Ascending aorta (tissue), 2 donors: ENCODE measurements at regions not wholly inside any gene's neighbourhood (a gene's known extent, or its start where the extent isn't known, plus 50 kb on each side); places are given as distances from the start of the nearest gene placed in this dataset.

Experiments
- DNase-seq, 2 donors: peaks; one replicate each; pipeline ENCODE4 v3.0.0-alpha.2; 2019; ENCODE audit warnings: low spot score in 2 of 2
- H3K27ac ChIP-seq, 2 donors: fragments of 200-600 bp; sonication (generic); one replicate each; pipeline ENCODE4 v1.5.1; 2016 to 2017; ENCODE audit warnings: mild to moderate bottlenecking in 1 of 2
- H3K27me3 ChIP-seq: fragments of 200-600 bp; sonication (generic); one replicate; pipeline ENCODE4 v1.5.1; 2017
- H3K36me3 ChIP-seq, 2 donors: fragments of 200-600 bp; sonication (generic); one replicate each; pipeline ENCODE4 v1.5.1; 2016
- H3K4me1 ChIP-seq, 2 donors: fragments of 200-600 bp; sonication (generic); one replicate each; pipeline ENCODE4 v1.5.1; 2016 to 2017; ENCODE audit warnings: mild to moderate bottlenecking in 1 of 2
- H3K4me3 ChIP-seq, 2 donors: fragments of 200-600 bp; sonication (generic); one replicate each; pipeline ENCODE4 v1.5.1; 2016 to 2017; ENCODE audit warnings: mild to moderate bottlenecking in 1 of 2
- H3K9me3 ChIP-seq, 2 donors: fragments of 200-600 bp; sonication (generic); one replicate each; pipeline ENCODE4 v1.5.1; 2016
- intact Hi-C: fragments of 100-400 bp; cut with DNase I; formaldehyde crosslinking; loops from one replicate; pipeline ENCODE4 v1.15.1; 2023
- TF ChIP-seq, protein P1 (sequence below), 3 experiments: fragments of 200-600 bp in 2 of 3; fragments of 450-650 bp in 1 of 3; sonication (generic) in 2 of 3; IDR thresholded peaks; one replicate each; pipeline ENCODE4 v1.5.1; 2016 to 2019; ENCODE audit warnings: antibody characterized with exemption in 3 of 3, mild to moderate bottlenecking in 1 of 3, moderate library complexity in 1 of 3

DNA sequence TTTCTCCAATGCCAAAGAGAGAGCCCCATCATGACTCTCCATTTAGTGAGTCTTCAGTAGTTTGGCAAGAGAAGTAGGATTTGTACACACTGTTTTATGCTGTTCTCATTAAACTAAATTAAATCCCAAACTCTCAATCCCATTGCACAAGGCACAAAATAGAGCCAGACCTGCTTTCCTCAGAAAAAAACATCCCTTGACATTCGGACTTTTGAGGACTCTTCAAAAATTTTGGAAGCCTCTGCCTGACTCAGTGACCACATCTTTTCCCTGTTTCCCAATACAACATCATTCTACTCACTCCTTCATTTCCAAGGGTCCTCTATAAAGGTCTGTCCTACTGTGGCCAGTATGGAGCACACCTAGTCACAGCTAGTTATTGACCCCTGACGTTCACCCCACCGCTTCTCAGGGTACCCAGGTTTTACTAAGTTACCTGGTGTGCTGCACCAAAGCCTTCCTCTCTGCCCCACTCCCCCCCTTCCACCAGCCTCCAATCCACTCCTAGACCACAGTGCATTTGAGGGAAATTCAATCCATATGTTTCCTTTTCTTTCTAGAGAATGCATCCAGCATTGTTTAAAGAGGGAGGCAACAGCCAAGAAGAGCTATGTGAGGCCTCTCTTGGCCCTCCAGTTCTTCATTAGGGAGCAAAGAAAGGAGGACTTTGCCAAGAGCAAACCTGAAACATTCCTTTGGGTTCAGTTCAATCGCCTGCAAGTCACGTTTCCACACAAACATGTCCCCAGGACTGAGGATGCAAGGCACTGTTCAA, 428.7 kb downstream of the PLPP3 start:
- Histone ChIP-seq H3K9me3 (no peaks in the 10 kb centered on the region), H3K27ac (no peak overlapping the region), H3K4me1 (peaks cover 0 to 15% of the 10 kb centered on the region in 2 donors), H3K27me3 (no peaks in the 10 kb centered on the region), H3K4me3 (no peak overlapping the region), H3K36me3 (no peaks in the 10 kb centered on the region)
- no peak for DNase-seq
- TF ChIP-seq, protein P1, sequence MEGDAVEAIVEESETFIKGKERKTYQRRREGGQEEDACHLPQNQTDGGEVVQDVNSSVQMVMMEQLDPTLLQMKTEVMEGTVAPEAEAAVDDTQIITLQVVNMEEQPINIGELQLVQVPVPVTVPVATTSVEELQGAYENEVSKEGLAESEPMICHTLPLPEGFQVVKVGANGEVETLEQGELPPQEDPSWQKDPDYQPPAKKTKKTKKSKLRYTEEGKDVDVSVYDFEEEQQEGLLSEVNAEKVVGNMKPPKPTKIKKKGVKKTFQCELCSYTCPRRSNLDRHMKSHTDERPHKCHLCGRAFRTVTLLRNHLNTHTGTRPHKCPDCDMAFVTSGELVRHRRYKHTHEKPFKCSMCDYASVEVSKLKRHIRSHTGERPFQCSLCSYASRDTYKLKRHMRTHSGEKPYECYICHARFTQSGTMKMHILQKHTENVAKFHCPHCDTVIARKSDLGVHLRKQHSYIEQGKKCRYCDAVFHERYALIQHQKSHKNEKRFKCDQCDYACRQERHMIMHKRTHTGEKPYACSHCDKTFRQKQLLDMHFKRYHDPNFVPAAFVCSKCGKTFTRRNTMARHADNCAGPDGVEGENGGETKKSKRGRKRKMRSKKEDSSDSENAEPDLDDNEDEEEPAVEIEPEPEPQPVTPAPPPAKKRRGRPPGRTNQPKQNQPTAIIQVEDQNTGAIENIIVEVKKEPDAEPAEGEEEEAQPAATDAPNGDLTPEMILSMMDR (IDR thresholded peaks at IDR 0.05) = no peak
- intact Hi-C loops = no loop called here

GRCh38 chr1:56149761-56150160, 429.6 kb downstream of the PLPP3 start:
- Histone ChIP-seq H3K9me3 (no peaks in the 10 kb centered on the region), H3K27me3 (no peaks in the 10 kb centered on the region), H3K27ac (no peak overlapping the region), H3K4me1 (peaks cover 0 to 16% of the 10 kb centered on the region in 2 donors), H3K36me3 (no peaks in the 10 kb centered on the region), H3K4me3 (no peak overlapping the region)
- TF ChIP-seq, protein P1 (IDR thresholded peaks at IDR 0.05) = no peak
- DNase-seq = no peak
- intact Hi-C loops = no loop called here

GRCh38 chr1:56148326-56149193, 430.8 kb downstream of the PLPP3 start:
- TF ChIP-seq, protein P1 (IDR thresholded peaks at IDR 0.05) = peak in 1 of 3 experiments; percentile 9
- intact Hi-C loops = no loop called here
- no peak overlapping the region for H3K4me3 ChIP-seq
- H3K36me3 ChIP-seq = no peaks in the 10 kb centered on the region
- DNase-seq = no peak
- no peaks in the 10 kb centered on the region for H3K27me3 ChIP-seq
- no peak overlapping the region for H3K27ac ChIP-seq
- H3K9me3 ChIP-seq = no peaks in the 10 kb centered on the region
- peaks cover 0 to 19% of the 10 kb centered on the region in 2 donors for H3K4me1 ChIP-seq

- no peak for DNase-seq
- Histone ChIP-seq H3K4me3 (no peak overlapping the region), H3K36me3 (no peaks in the 10 kb centered on the region), H3K27me3 (no peaks in the 10 kb centered on the region), H3K27ac (peak overlapping the region in 1 of 2 donors; percentile 4), H3K4me1 (peaks cover 0 to 20% of the 10 kb centered on the region in 2 donors), H3K9me3 (no peaks in the 10 kb centered on the region)
- intact Hi-C loops = no loop called here
- TF ChIP-seq, protein P1 (IDR thresholded peaks at IDR 0.05) = no peak
Measured at GRCh38 chr1:56147459-56147858, 431.9 kb downstream of the PLPP3 start.

GRCh38 chr1:56147034-56147433, 432.3 kb downstream of the PLPP3 start:
- Histone ChIP-seq H3K27ac (peak overlapping the region in 1 of 2 donors; percentile 31), H3K36me3 (no peaks in the 10 kb centered on the region), H3K4me3 (no peak overlapping the region), H3K27me3 (no peaks in the 10 kb centered on the region), H3K9me3 (no peaks in the 10 kb centered on the region), H3K4me1 (peaks cover 0 to 20% of the 10 kb centered on the region in 2 donors)
- intact Hi-C loops = no loop called here
- TF ChIP-seq, protein P1 (IDR thresholded peaks at IDR 0.05) = no peak
- no peak for DNase-seq
